NCI-H526 (cell line): ENCODE measurements at regions not wholly inside any gene's neighbourhood (a gene's known extent, or its start where the extent isn't known, plus 50 kb on each side); places are given as distances from the start of the nearest gene placed in this dataset.

Experiments
- DNase-seq, 2 experiments: peaks; one replicate each; lab custom pipeline; 2025; lab: John Stamatoyannopoulos, UW

GRCh38 chr18:46385124-46385523 is 271.9 kb downstream of the LOXHD1 start:
- DNase-seq: no peak

GRCh38 chr18:46386788-46387187 is 270.2 kb downstream of the LOXHD1 start:
- no peak for DNase-seq

DNA sequence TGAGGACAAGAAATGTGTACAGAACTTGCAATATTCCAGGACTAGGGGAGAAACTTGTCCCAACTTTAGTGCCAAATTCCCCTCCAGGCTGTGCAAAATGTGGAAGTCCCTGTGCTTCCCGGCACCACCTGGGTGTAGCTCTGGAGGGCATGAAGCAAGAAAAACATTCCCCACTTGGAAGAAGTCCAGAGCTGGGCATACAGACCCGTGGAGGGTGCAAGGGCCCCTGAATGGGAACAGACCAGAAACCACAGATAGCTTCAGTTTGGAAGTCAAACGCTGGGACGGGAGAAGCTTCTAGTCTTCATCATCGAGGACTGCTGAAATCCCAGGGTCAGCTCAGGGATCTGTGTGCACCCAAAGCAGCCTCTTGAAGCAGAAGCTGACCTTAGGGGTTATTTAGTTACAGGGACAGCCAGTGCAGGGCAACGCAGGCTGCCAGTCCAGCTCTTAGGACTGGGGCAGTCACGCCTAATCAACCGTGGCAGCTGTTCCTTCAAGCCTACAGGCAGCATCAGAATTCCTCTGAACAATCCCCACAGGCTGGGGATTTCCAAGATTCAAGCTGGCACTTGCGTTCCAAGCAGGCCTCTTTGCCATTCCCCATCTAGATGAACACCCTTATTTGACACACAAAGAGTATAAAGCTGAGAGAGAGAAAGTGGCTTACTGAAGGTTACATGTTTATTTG is 269.4 kb downstream of the LOXHD1 start:
- no peak for DNase-seq

GRCh38 chr18:46388286-46388685 is 268.7 kb downstream of the LOXHD1 start:
- DNase-seq: no peak

DNA sequence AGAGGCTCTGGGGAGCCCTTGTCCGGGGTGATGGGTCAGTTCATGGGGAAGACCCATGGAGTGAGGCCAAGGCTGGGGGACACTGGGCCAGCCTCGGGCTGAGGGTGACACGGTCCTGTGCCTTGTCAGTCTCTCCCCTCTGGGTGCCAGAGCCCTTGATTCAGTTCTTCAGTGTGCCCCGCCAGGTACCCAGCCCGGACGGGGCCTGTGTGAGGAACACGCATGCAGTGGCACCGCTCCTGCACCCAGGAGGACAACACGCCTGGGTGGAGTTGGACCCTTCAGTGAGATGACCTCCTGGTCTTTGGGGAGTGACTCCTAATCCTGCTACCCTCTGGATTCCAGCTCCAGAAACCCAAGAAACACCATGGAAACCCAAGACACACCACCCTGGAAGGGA is 264.4 kb downstream of the LOXHD1 start:
- no peak for DNase-seq

DNA sequence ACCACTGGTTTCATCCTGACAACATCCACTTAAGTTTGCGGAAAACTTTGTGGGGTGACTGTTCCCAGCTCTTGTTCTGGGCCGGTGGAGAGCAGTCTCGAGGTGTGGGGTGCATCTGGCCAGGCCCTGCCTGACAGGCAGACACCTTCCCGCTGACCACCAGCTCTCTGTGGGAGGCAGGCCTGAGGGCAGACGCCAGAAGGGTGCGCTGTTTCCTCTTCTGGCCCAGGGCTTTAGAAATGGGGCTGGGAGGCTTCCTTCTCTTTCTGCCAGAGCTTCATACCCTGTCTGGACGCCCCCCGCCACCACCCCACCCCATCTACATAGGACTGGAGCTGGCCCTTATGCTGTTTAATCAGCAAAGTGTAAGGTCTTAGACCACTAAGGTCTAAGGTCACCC is 263.8 kb downstream of the LOXHD1 start:
- peak in 1 of 2 experiments; percentile 5 for DNase-seq

GRCh38 chr18:46393961-46394360 is 263.1 kb downstream of the LOXHD1 start:
- DNase-seq: no peak

- no peak for DNase-seq
Measured at GRCh38 chr18:46395795-46396194, 261.2 kb downstream of the LOXHD1 start.

DNA sequence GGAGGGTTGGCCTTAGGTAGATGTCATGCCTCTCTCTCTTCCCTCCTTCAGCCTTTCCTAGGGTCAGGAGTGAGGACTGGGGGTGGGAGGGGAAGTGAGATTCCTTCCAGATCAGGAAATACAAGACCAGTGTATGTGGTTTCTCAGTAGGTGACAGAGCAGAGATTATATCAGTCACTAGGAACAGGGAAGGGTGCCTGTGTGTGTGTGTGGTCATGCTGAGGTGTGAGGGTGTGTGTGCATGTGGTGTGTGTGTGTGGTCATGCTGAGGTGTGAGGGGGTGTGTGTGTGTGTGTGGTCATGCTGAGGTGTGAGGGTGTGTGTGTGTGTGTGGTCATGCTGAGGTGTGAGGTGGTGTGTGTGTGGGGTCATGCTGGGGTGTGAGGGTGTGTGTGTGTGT is 259.8 kb downstream of the LOXHD1 start:
- no peak for DNase-seq

- no peak for DNase-seq
Measured at GRCh38 chr18:46398005-46398404, 259.0 kb downstream of the LOXHD1 start.

- peak in 1 of 2 experiments; percentile 46 for DNase-seq
Measured at GRCh38 chr18:46398625-46399024, 258.4 kb downstream of the LOXHD1 start.

GRCh38 chr18:46399303-46399702 is 257.7 kb downstream of the LOXHD1 start:
- no peak for DNase-seq

GRCh38 chr18:46400449-46400848 is 256.6 kb downstream of the LOXHD1 start:
- no peak for DNase-seq

GRCh38 chr18:46401486-46402070 is 255.4 kb downstream of the LOXHD1 start:
- DNase-seq: no peak

- DNase-seq: no peak
Measured at GRCh38 chr18:46402396-46402795, 254.6 kb downstream of the LOXHD1 start.

GRCh38 chr18:46402945-46403344 is 254.1 kb downstream of the LOXHD1 start:
- no peak for DNase-seq

DNA sequence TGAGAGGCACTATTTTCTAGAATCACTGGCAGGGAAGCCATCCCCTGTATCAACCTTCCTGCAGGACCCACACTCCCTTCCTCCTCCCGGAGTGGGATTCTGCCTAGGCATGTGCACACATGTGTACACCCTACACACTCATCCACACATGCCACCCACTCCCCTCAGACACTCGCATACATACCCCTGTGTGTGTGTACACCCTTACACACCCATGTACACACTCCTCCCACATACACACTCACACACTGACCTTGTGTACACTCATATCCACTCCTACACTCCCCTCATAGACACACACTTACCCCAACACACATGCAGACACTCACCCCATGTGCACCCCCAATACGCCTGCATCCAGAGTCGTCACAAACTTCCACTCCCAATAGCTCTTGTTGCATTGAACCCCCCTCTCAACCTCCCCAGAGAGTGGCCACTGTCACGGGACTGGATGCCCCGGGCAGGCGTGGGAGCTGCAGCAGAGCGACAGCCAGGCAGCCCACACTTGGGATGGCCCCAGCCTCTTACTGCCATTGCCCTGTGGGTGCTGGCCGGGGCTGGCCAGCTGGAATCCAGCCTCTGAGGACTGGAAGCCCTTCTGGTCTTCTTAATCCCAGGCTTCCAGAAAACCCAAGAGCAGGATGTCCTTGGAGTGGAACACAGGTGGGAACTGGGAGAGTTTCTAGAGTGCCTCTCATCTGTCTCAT is 251.0 kb downstream of the LOXHD1 start:
- DNase-seq: no peak

DNA sequence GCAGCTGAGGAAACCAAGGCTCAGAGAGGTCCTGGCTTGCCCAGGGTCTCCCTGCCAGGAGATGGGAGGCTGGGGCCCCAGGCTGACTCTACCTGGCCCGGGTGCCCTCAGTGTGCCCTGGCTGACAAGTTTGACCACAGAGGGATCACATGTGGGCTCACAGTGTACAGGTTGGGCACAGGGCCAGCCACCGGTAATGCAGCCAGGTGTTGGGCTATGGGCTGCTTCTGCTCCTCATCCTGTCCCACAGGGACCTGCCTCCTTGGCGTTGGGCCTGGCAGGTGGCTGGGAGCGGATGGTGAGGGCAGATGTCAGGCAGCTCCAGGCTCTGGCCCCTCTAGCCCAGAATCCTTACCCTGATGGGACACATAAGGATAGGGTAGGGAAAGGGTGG is 250.5 kb downstream of the LOXHD1 start:
- no peak for DNase-seq

DNA sequence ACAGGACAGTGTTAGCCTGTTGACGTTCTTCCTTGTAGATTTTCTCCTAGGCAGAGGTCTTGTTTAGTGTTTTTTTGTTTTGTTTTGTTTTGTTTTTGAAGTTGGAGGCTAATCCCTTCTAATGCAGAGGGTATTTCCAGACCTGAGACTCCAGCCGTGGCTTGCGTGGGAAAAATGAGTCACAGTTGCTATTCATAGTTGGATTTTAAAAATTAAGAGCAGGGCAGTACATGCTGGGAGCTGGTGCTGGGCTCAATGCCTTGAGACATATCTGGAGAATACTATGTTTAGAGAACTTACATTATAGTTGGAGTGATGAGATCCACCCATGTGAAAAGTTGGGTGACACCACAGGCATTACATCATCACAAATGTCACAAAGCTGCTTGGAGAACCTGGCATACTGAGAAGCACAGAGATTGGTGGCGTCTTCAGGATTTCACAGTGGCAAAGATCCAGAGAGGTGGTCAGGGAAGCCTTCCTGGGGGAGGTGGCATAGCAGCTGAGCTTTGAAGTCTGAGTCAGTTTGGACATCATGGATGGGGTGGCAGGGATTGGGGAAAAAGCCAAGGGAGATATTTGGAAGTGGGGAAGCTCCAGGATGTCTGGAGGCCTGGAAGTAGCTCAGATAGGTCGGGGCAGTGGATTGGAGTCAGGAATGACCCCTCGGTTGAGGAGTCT is 249.4 kb downstream of the LOXHD1 start:
- DNase-seq: no peak

DNA sequence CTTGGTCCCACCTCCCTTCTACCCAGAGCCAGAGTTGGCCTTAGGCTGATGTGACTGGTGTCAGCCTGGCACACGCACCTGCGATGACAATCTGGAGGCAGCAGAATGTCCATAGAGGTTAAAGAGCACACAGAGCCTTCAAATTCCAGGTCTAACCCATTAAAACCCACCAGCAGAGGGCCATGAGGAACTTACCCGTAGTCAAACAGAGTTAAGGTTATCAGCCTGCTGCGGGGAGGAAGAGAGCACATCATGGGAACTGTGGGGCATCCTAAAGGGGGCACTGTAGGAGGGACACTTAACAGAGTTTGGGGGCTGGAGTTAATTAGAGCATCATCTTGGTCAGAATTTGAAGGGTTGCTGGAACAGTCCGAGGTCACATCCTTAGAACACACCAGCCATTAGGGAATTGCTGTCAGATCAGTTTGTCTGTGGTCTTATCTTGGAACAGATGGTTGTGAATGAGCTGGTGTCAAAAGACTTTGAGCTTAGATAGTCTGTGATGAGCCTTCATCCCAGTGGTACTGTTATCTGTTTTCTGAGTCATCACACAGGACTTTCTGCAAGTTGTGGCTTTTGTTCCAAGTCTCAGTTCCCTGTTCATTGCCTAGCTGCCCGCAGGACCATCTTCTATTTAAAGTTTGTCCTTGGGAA is 248.6 kb downstream of the LOXHD1 start:
- DNase-seq: no peak

DNA sequence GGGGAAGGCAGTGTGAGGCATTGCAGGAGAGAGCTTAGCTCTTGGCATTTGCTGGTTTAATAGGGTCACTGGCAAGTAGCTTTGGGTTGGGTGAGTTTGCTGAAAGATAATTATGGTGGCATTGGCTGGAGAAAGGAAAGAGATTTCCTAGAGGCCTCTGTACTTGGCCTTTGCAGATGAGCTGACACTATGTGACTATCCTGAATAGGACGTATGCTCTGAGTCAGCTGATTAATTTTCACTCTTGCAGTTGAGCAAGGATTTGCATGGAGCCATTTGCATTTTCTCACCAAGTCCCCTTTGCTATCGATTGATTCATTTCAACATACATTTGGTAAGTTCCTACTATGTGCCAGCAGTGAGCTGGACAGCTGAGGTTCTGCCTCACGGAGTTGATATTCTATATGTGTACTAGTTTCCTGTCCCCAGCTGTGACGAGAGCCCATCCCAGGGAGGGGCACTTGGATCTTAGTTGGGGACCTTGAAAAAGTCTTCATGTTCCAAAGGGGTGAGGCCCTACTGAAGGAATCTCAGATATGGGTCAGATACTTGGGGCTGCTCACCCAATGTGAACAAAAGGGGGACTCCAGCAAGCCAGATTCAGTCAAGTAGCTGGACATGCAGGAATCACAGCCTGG is 245.7 kb downstream of the LOXHD1 start:
- DNase-seq: peak in 1 of 2 experiments; percentile 27
